Liver (tissue), 8 donors: ENCODE measurements at regions not wholly inside any gene's neighbourhood (a gene's known extent, or its start where the extent isn't known, plus 50 kb on each side); places are given as distances from the start of the nearest gene placed in this dataset.

Source experiments
- DNase-seq: peaks from one replicate; pipeline ENCODE4 v3.0.0-alpha.2; 2017; ENCODE audit warnings: low spot score
- H3K27ac ChIP-seq, 2 donors: one replicate each; pipeline ENCODE4 v1.7.0; 2013; ENCODE audit warnings: inconsistent platforms in 2 of 2, low read length in 2 of 2, control low read depth in 1 of 2, low read depth in 1 of 2, mild to moderate bottlenecking in 1 of 2
- H3K27me3 ChIP-seq, 4 donors: one replicate each; pipeline versions ENCODE4 v1.6.1 to v1.7.0; 2013; ENCODE audit warnings: low read length in 3 of 4, inconsistent platforms in 1 of 4, mild to moderate bottlenecking in 1 of 4, moderate library complexity in 1 of 4; ENCODE audit not compliant: control insufficient read depth in 4 of 4, insufficient read depth in 4 of 4
- H3K36me3 ChIP-seq, 4 donors: one replicate each; pipeline versions ENCODE4 v1.6.1 to v1.7.0; 2013; ENCODE audit warnings: low read length in 3 of 4, mild to moderate bottlenecking in 3 of 4, low read depth in 1 of 4, moderate library complexity in 1 of 4; ENCODE audit not compliant: control insufficient read depth in 4 of 4, insufficient read depth in 3 of 4
- H3K4me1 ChIP-seq, 4 donors: one replicate each; pipeline versions ENCODE4 v1.6.1 to v1.7.0; 2013; ENCODE audit warnings: low read length in 3 of 4, mild to moderate bottlenecking in 3 of 4, moderate library complexity in 1 of 4; ENCODE audit not compliant: control insufficient read depth in 4 of 4, insufficient read depth in 4 of 4
- H3K4me3 ChIP-seq, 3 donors: one replicate each; pipeline versions ENCODE4 v1.6.1 to v1.7.0; 2013; ENCODE audit warnings: low read length in 3 of 3, control low read depth in 1 of 3, low read depth in 1 of 3, mild to moderate bottlenecking in 1 of 3
- H3K9ac ChIP-seq, 2 donors: one replicate each; pipeline ENCODE4 v1.7.0; 2013; ENCODE audit warnings: low read length in 2 of 2, mild to moderate bottlenecking in 2 of 2, moderate library complexity in 2 of 2, control low read depth in 1 of 2, low read depth in 1 of 2
- H3K9me3 ChIP-seq, 4 donors: one replicate each; pipeline versions ENCODE4 v1.6.1 to v1.7.0; 2013; ENCODE audit warnings: low read length in 3 of 4; ENCODE audit not compliant: control insufficient read depth in 4 of 4
- EGR1 ChIP-seq, 2 donors: IDR thresholded peaks; 2 replicates each; pipeline ENCODE4 v1.6.1; 2016 to 2018; ENCODE audit warnings: antibody characterized with exemption in 2 of 2, low read depth in 2 of 2
- FOXA1 ChIP-seq: IDR thresholded peaks from 2 replicates; pipeline ENCODE4 v1.6.1; 2016; ENCODE audit warnings: antibody characterized with exemption
- FOXA2 ChIP-seq: IDR thresholded peaks from 2 replicates; pipeline ENCODE4 v1.6.1; 2016; ENCODE audit warnings: antibody characterized with exemption
- GABPA ChIP-seq, 2 donors: IDR thresholded peaks in 1 of 2; conservative IDR thresholded peaks in 1 of 2; 2 replicates each; pipeline ENCODE4 v1.6.1; 2016; ENCODE audit warnings: antibody characterized with exemption in 2 of 2, mild to moderate bottlenecking in 1 of 2, moderate library complexity in 1 of 2
- HNF4A ChIP-seq, 2 donors: conservative IDR thresholded peaks; 2 replicates each; pipeline ENCODE4 v1.6.1; 2016; ENCODE audit warnings: antibody characterized with exemption in 2 of 2, mild to moderate bottlenecking in 2 of 2
- HNF4G ChIP-seq: IDR thresholded peaks from 2 replicates; pipeline ENCODE4 v1.6.1; 2016; ENCODE audit warnings: antibody characterized with exemption
- JUND ChIP-seq, 2 donors: IDR thresholded peaks; 2 replicates each; pipeline ENCODE4 v1.6.1; 2016; ENCODE audit warnings: antibody characterized with exemption in 2 of 2
- NR2F2 ChIP-seq: IDR thresholded peaks from 2 replicates; pipeline ENCODE4 v1.6.1; 2016; ENCODE audit warnings: antibody characterized with exemption
- RAD21 ChIP-seq, 2 donors: IDR thresholded peaks; 2 replicates each; pipeline ENCODE4 v1.6.1; 2016; ENCODE audit warnings: antibody characterized with exemption in 2 of 2, mild to moderate bottlenecking in 2 of 2
- RXRA ChIP-seq, 2 donors: IDR thresholded peaks; 2 replicates each; pipeline ENCODE4 v1.6.1; 2017 to 2018; ENCODE audit warnings: antibody characterized with exemption in 2 of 2, mild to moderate bottlenecking in 1 of 2
- SP1 ChIP-seq: IDR thresholded peaks from 2 replicates; pipeline ENCODE4 v1.6.1; 2018; ENCODE audit warnings: antibody characterized with exemption, mild to moderate bottlenecking
- TAF1 ChIP-seq: conservative IDR thresholded peaks from 2 replicates; pipeline ENCODE4 v1.6.1; 2016; ENCODE audit warnings: antibody characterized with exemption, mild to moderate bottlenecking
- WGBS: extraction: QIAGEN DNeasy Blood & Tissue Kit; methylation state at CpG from one replicate; pipeline ENCODE4 v1.1.7; 2013; 5-methylcytosine and 5-hydroxymethylcytosine counted together
- TF ChIP-seq, protein P1 (sequence below): IDR thresholded peaks from 2 replicates; pipeline ENCODE4 v1.6.1; 2016; ENCODE audit warnings: antibody characterized with exemption
- TF ChIP-seq, protein P2 (sequence below): IDR thresholded peaks from 2 replicates; pipeline ENCODE4 v1.6.1; 2016; ENCODE audit warnings: antibody characterized with exemption, mild to moderate bottlenecking
- TF ChIP-seq, protein P3 (sequence below): IDR thresholded peaks from 2 replicates; pipeline ENCODE4 v1.6.1; 2016; ENCODE audit warnings: antibody characterized with exemption
- TF ChIP-seq, protein P4 (sequence below): fragments of 150-350 bp; IDR thresholded peaks from 2 replicates; pipeline ENCODE4 v1.5.1; 2017; ENCODE audit warnings: improper control_type of control experiment, low read depth, low read length; ENCODE audit not compliant: missing input control
- TF ChIP-seq, protein P5 (sequence below): IDR thresholded peaks from 2 replicates; pipeline ENCODE4 v1.6.1; 2016; ENCODE audit warnings: antibody characterized with exemption
- donor health status: healthy.
- donor health status: healthy.
- donor health status: healthy.
- donor health status: healthy.
- donor health status: healthy.

DNA sequence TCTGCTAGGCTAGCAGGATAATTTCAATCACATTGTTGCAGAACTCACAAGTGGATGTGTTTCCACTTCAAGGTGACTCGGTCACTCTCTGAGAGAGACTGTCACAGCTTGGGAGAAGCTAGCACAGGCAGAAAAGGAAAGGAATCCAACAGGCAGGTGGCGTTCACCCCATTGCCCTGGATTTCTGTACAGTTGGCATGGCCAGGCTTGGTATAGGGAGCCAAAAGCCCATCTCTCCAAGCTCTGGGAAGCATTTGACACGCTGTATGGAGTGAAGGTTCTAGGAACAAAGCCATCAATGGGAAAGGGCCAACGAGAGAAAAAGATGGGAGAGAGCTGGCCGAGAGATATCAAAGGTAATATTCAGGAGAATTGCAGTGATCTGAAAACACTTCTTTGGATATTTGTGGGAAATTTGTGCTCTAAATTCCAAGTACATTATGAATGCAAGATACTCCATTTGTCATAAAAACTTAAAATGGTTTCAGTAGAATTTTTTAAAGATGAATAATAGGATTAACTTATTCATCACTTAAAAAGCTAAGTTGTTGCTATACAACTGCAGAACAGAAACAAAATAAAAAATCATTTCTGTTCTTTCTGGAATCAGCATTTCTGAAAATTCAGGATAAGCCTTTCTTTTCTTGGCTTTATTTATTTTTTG is 223.5 kb upstream of the NTM start:
- no peak for DNase-seq
- no peak overlapping the region for H3K9ac ChIP-seq
- TF ChIP-seq HNF4G (no peak), GABPA (IDR thresholded peaks at IDR 0.05 in 1 of 2, conservative IDR thresholded peaks at IDR 0.05 in 1 of 2) (no peak), FOXA1 (no peak), RXRA (IDR thresholded peaks at IDR 0.05) (no peak), RAD21 (IDR thresholded peaks at IDR 0.05) (no peak), EGR1 (IDR thresholded peaks at IDR 0.05; ENCODE audit: low read depth in 2 of 2) (no peak), NR2F2 (no peak), FOXA2 (no peak), TAF1 (no peak), HNF4A (conservative IDR thresholded peaks at IDR 0.05) (no peak), JUND (IDR thresholded peaks at IDR 0.05) (no peak), SP1 (no peak)
- TF ChIP-seq, protein P1, sequence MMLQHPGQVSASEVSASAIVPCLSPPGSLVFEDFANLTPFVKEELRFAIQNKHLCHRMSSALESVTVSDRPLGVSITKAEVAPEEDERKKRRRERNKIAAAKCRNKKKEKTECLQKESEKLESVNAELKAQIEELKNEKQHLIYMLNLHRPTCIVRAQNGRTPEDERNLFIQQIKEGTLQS = no peak
- TF ChIP-seq, protein P2, sequence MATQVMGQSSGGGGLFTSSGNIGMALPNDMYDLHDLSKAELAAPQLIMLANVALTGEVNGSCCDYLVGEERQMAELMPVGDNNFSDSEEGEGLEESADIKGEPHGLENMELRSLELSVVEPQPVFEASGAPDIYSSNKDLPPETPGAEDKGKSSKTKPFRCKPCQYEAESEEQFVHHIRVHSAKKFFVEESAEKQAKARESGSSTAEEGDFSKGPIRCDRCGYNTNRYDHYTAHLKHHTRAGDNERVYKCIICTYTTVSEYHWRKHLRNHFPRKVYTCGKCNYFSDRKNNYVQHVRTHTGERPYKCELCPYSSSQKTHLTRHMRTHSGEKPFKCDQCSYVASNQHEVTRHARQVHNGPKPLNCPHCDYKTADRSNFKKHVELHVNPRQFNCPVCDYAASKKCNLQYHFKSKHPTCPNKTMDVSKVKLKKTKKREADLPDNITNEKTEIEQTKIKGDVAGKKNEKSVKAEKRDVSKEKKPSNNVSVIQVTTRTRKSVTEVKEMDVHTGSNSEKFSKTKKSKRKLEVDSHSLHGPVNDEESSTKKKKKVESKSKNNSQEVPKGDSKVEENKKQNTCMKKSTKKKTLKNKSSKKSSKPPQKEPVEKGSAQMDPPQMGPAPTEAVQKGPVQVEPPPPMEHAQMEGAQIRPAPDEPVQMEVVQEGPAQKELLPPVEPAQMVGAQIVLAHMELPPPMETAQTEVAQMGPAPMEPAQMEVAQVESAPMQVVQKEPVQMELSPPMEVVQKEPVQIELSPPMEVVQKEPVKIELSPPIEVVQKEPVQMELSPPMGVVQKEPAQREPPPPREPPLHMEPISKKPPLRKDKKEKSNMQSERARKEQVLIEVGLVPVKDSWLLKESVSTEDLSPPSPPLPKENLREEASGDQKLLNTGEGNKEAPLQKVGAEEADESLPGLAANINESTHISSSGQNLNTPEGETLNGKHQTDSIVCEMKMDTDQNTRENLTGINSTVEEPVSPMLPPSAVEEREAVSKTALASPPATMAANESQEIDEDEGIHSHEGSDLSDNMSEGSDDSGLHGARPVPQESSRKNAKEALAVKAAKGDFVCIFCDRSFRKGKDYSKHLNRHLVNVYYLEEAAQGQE = no peak
- TF ChIP-seq, protein P3, sequence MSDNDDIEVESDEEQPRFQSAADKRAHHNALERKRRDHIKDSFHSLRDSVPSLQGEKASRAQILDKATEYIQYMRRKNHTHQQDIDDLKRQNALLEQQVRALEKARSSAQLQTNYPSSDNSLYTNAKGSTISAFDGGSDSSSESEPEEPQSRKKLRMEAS = no peak
- TF ChIP-seq, protein P4, sequence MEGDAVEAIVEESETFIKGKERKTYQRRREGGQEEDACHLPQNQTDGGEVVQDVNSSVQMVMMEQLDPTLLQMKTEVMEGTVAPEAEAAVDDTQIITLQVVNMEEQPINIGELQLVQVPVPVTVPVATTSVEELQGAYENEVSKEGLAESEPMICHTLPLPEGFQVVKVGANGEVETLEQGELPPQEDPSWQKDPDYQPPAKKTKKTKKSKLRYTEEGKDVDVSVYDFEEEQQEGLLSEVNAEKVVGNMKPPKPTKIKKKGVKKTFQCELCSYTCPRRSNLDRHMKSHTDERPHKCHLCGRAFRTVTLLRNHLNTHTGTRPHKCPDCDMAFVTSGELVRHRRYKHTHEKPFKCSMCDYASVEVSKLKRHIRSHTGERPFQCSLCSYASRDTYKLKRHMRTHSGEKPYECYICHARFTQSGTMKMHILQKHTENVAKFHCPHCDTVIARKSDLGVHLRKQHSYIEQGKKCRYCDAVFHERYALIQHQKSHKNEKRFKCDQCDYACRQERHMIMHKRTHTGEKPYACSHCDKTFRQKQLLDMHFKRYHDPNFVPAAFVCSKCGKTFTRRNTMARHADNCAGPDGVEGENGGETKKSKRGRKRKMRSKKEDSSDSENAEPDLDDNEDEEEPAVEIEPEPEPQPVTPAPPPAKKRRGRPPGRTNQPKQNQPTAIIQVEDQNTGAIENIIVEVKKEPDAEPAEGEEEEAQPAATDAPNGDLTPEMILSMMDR = no peak
- 64% methylated on average over 5 of the region's 5 CpGs for WGBS
- no peak overlapping the region for H3K4me3 ChIP-seq
- H3K9me3 ChIP-seq = no peaks in the 10 kb centered on the region
- no peaks in the 10 kb centered on the region for H3K4me1 ChIP-seq
- H3K27ac ChIP-seq = no peak overlapping the region
- no peaks in the 10 kb centered on the region for H3K36me3 ChIP-seq
- H3K27me3 ChIP-seq = no peaks in the 10 kb centered on the region

DNA sequence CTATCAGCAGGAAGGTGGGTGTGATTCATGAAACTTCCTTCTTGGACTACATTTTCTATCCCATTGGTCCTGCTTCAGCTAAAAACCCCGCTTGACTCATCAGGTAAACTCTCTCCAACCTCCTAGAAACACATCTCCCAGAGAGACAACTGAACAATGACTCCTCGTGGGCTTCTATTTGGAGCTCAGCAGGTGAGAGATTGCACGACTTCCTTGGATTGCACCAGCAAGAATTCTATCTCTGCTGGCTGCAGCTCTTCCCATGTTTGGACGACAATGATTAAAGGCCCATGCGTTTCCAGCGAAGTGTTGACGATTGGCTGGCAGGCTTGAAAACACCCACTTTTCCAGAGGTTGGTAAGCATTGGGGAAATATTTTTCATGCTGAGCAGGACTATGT is 216.1 kb upstream of the NTM start:
- Histone ChIP-seq H3K4me1 (no peaks in the 10 kb centered on the region), H3K36me3 (no peaks in the 10 kb centered on the region), H3K9me3 (no peaks in the 10 kb centered on the region), H3K9ac (no peak overlapping the region), H3K4me3 (no peak overlapping the region), H3K27ac (no peak overlapping the region), H3K27me3 (no peaks in the 10 kb centered on the region)
- TF ChIP-seq TAF1 = no peak
- TF ChIP-seq, protein P5, sequence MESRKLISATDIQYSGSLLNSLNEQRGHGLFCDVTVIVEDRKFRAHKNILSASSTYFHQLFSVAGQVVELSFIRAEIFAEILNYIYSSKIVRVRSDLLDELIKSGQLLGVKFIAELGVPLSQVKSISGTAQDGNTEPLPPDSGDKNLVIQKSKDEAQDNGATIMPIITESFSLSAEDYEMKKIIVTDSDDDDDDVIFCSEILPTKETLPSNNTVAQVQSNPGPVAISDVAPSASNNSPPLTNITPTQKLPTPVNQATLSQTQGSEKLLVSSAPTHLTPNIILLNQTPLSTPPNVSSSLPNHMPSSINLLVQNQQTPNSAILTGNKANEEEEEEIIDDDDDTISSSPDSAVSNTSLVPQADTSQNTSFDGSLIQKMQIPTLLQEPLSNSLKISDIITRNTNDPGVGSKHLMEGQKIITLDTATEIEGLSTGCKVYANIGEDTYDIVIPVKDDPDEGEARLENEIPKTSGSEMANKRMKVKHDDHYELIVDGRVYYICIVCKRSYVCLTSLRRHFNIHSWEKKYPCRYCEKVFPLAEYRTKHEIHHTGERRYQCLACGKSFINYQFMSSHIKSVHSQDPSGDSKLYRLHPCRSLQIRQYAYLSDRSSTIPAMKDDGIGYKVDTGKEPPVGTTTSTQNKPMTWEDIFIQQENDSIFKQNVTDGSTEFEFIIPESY = no peak
- TF ChIP-seq, protein P3 = no peak
- no peak for TF ChIP-seq HNF4G
- TF ChIP-seq, protein P4 = no peak
- TF ChIP-seq FOXA1 = no peak
- 32% methylated on average over 7 of the region's 7 CpGs for WGBS
- no peak for DNase-seq
